ENCODE measurements at regions not wholly inside any gene's neighbourhood (a gene's known extent, or its start where the extent isn't known, plus 50 kb on each side); places are given as distances from the start of the nearest gene placed in this dataset.

DNA sequence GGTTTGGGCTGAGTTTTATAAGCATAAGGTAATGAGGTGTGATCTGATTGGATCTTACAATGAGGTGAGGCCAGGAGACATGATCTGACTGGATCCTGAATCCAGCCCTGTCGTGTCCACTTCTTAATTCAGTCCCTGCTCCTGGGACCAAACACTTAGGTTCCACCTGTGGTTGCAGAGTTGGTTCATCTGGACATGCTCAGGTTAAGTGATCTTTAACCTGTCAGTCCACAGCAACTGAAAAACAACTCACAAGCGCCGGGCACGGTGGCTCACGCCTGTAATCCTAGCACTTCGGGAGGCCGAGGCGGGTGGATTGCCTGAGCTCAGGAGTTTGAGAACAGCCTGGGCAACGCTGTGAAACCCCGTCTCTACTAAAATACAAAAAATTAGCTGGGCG lies 679.3 kb upstream of the ALCAM start:
- intact Hi-C loops (cut with DNase I) = no loop called here
- ATAC-seq = no peak
- no peak for DNase-seq (ENCODE audit: low spot score)

DNA sequence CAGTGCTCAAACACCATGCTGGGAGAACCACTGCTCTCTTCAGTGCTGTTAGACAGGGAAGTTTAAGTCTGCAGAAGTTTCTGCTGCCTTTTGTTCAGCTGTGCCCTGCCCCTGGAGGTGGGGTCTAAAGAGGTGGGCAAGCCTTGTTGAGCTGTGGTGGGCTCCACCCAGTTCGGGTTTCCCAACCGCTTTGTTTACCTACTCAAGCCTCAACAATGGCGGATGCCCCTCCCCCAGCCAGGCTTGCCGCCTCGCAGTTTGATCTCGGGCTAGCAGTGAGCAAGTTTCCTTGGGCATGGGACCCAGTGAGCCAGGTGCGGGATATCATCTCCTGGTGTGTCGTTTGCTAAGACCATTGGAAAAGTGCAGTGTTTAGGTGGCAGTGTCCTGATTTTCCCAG lies 670.2 kb upstream of the ALCAM start:
- ATAC-seq = no peak
- no peak for DNase-seq (ENCODE audit: low spot score)
- intact Hi-C loops (cut with DNase I) = no loop called here

DNA sequence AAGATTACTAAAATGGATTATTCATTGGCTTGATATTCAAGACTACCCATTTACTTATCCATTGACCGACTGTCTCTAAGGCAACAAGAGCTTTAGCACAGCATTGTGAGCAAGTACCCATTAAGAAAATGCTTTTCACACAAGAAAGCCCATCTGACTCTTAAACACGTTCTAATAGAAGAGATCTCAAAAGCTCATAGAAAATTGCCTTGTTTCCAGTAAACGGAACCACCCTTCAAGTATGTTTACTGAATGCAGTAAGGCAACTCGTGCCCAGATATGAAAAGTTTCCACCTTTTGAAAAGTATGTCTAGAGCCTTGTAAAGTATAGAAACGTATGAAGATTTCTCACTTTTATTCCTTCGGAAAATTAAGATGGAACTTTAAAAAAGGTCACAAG lies 655.3 kb upstream of the ALCAM start:
- intact Hi-C loops (cut with DNase I) = no loop called here
- ATAC-seq = no peak

GRCh38 chr3:104715972-104716371 lies 650.7 kb upstream of the ALCAM start:
- ATAC-seq = no peak
- DNase-seq (ENCODE audit: low spot score) = no peak
- intact Hi-C loops (cut with DNase I) = no loop called here

More for the DNA sequence above, 655.3 kb upstream of the ALCAM start:
- no peak for DNase-seq (ENCODE audit: low spot score)

GRCh38 chr3:104717828-104718196 lies 648.9 kb upstream of the ALCAM start:
- no peak for DNase-seq (ENCODE audit: low spot score)
- intact Hi-C loops (cut with DNase I) = no loop called here
- ATAC-seq = no peak

DNA sequence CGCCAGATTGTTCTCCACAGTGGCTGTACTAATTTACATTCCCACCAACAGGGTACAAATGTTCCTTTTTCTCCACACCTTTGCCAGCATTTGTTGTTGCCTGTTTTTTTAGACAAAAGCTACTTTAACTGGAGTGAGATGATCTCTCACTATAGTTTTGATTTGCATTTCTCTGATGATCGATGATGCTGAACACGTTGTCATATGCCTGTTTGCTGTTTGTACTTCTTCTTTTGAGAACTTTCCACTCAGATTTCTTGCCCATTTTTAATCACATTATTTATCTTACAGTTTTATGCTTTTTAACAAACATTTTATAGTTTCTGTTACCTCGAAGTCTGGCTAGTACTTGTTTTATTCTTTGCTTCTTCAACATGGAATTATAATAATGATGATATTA lies 643.7 kb upstream of the ALCAM start:
- intact Hi-C loops (cut with DNase I) = no loop called here
- ATAC-seq = no peak
- DNase-seq (ENCODE audit: low spot score) = no peak

- no peak for ATAC-seq
- DNase-seq (ENCODE audit: low spot score) = no peak
- intact Hi-C loops (cut with DNase I) = no loop called here
Observed at GRCh38 chr3:104731074-104731473, 635.6 kb upstream of the ALCAM start.

GRCh38 chr3:104734627-104735026 lies 632.1 kb upstream of the ALCAM start:
- no peak for ATAC-seq
- DNase-seq (ENCODE audit: low spot score) = no peak
- intact Hi-C loops (cut with DNase I) = no loop called here

GRCh38 chr3:104735691-104736090 lies 631.0 kb upstream of the ALCAM start:
- intact Hi-C loops (cut with DNase I) = no loop called here
- no peak for DNase-seq (ENCODE audit: low spot score)
- no peak for ATAC-seq

- no peak for ATAC-seq
- DNase-seq (ENCODE audit: low spot score) = no peak
- intact Hi-C loops (cut with DNase I) = no loop called here
Observed at GRCh38 chr3:104738271-104738670, 628.4 kb upstream of the ALCAM start.

DNA sequence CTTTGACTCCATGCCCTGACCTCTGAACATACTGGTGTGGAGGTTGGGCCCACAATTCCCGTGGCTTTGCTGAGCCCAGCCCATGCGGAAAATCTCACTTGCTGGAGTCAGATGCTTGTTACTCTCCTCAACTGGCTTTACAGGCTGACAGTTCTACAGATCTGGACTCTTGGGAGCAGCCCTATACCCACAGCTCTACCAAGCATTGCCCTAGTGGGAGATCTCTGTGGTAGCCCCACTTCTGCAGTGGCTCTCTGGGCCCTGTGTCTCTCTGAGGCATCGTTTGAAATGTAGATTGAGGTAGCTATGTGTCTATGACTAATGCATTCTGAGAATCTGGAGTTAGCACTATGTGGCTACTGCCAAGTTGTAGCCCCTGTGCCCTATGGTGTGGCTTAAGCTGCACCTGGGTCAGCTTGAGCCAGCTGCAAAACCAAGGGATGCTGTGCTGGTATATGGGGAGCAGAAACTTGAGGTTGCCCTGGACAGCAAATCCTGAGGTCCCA lies 625.8 kb upstream of the ALCAM start:
- intact Hi-C loops (cut with DNase I) = no loop called here
- ATAC-seq = no peak
- no peak for DNase-seq (ENCODE audit: low spot score)

GRCh38 chr3:104742044-104742443 lies 624.7 kb upstream of the ALCAM start:
- DNase-seq (ENCODE audit: low spot score) = no peak
- intact Hi-C loops (cut with DNase I) = no loop called here
- no peak for ATAC-seq

DNA sequence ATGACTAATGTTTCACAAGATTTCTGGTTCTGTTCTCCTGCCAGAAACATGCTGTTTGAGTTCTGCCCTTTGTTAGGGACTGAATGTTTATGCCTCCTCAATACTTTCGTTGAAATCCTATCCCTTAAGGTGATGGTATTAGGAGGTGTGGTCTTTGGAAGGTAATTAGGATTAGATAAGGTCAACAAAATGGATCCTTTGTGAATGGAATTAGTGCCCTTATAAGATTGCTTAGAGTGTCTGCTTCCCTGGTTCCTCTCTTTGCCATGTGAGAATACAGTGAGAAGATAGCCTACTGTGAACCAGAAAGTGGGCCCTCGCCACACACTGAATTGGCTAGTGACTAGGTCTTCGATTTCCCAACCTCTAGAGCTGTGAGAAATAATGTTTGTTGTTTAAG lies 621.4 kb upstream of the ALCAM start:
- intact Hi-C loops (cut with DNase I) = no loop called here
- DNase-seq (ENCODE audit: low spot score) (no peak), ATAC-seq (no peak)

DNA sequence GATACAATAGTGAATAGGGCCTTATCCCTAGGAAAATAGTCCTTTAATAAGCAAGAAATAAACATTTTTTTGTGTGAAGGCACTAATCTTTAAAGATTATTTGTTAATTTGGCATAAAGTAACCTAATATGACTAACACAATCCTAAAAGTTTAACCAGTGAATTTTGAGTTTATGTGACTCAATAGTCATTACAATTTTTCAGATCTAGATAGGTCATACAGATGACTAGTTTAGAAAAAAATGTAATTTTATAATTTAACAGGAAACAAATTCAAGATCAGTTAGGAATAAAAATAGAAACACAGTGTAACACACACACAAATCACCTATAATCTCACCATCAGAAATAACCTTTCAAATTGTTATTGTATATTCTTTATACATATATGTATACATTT lies 620.7 kb upstream of the ALCAM start:
- intact Hi-C loops (cut with DNase I) = no loop called here
- ATAC-seq = no peak
- no peak for DNase-seq (ENCODE audit: low spot score)

- ATAC-seq (peak; percentile 62), DNase-seq (ENCODE audit: low spot score) (no peak)
- intact Hi-C loops (cut with DNase I) = no loop called here
Observed at GRCh38 chr3:104750581-104750980, 616.1 kb upstream of the ALCAM start.

DNA sequence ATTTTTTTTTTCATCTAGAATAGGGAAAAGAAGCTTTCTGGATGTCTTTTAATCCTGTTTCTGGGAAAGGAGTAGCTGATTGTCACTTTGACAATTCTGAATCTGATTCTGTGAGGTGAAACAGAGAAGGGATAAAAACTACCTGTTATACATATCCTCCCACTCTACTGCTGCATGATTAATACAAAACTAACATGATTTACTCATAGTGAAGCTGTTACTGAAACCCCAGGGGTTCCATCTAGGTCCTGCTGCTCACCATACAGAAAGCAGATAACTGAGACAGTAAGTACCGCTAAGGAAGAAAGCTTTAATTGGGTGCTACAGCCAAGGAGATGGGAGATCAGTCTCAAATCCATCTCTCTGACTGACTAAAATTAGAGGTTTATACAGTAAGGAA lies 610.9 kb upstream of the ALCAM start:
- DNase-seq (ENCODE audit: low spot score) (no peak), ATAC-seq (no peak)
- intact Hi-C loops (cut with DNase I) = no loop called here

GRCh38 chr3:104763007-104763406 lies 603.7 kb upstream of the ALCAM start:
- no peak for ATAC-seq
- intact Hi-C loops (cut with DNase I) = no loop called here
- no peak for DNase-seq (ENCODE audit: low spot score)

DNA sequence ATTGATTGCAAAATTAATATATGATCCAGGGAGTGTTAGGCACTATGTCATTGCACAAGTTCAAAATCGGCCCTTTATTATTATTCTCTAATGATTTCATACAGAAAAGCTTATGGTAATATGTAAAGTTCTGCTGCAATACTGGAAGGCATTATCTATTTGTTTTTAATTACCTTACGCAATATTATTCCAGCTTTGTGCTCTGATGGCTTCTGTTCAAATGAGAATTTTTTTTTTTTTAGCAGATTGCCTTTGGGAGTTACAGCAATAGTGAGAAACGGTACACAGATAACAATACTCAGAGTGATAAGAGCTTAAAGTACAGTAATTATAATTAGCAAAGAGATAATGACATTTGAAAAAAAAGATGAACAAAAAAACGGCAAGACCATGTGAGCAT lies 602.2 kb upstream of the ALCAM start:
- intact Hi-C loops (cut with DNase I) = no loop called here
- no peak for DNase-seq (ENCODE audit: low spot score)
- ATAC-seq = peak; percentile 76

DNA sequence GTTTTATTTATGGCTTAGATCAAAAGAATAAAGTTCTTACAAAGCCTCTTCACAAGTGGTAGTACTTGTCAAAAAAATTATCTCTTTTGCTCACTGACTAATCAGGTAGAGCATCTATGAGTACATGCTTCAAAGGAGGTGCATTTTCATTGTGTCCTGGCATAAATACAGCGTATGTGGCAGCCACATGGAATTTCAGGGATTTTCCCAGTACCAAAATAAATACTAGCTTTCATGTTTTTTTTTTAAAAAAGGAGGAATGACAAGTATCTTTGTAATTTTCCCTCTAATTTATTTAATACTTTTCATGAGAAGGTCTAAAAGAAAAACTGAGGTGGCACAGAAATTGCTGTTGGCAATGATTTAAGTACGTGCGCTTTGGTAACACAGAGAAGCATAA lies 597.8 kb upstream of the ALCAM start:
- intact Hi-C loops (cut with DNase I) = no loop called here
- ATAC-seq (no peak), DNase-seq (ENCODE audit: low spot score) (no peak)

- DNase-seq (ENCODE audit: low spot score) (no peak), ATAC-seq (no peak)
- intact Hi-C loops (cut with DNase I) = no loop called here
Observed at GRCh38 chr3:104779324-104779723, 587.4 kb upstream of the ALCAM start.

- ATAC-seq (no peak), DNase-seq (ENCODE audit: low spot score) (no peak)
- intact Hi-C loops (cut with DNase I) = no loop called here
Observed at GRCh38 chr3:104781112-104781511, 585.6 kb upstream of the ALCAM start.

DNA sequence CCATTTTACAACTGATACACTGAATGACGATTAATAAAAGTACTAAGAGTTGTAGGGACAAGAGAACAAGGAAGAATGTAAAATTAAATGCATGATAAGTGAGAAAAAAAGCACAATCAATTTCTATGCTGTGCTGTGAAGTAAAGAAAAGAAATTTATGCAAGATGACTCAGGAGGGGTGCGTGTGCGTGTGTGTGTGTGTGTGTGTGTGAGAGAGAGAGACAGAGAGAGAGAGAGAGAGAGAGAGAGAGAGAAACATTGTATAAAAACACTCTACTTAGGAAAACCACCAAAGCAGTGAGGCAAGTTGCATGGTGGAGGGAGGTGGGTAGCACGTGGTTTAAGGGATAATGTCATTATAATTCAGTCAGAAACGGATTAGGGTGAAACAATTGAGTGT lies 580.8 kb upstream of the ALCAM start:
- DNase-seq (ENCODE audit: low spot score) = no peak
- ATAC-seq = no peak
- intact Hi-C loops (cut with DNase I) = no loop called here
